SK-N-MC (cell line): ENCODE measurements at regions not wholly inside any gene's neighbourhood (a gene's known extent, or its start where the extent isn't known, plus 50 kb on each side); places are given as distances from the start of the nearest gene placed in this dataset.

Experiments used
- EZH2 ChIP-seq: fragments of 200-600 bp; sonication (generic); IDR thresholded peaks from one replicate; pipeline ENCODE4 v1.6.1; 2017; ENCODE audit warnings: antibody characterized with exemption
- POLR2AphosphoS5 ChIP-seq: IDR thresholded peaks from 2 replicates; pipeline ENCODE4 v1.6.1; 2012; ENCODE audit warnings: mild to moderate bottlenecking, low read depth, low read length, borderline replicate concordance

DNA sequence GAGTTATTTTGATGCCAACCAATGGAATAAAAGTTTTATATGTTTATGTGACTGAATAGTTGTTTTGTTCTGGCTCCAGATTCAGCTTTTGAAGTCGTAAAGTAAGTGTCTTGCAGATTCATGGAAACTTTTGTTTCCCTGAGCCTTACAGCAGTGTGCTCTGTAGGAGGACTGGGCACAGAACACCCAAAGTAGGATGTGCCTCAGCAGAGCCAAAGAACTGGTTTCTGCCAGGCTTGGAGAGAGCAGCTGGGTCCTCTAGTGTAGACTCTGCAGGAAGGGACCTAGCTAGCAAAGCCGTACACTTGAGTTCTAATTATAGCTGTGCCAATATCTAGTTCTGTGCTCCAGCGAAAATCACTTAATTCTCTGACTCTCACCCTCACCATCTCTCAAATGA lies 261.2 kb upstream of the DNAJC19 start:
- TF ChIP-seq EZH2 (no peak), POLR2AphosphoS5 (no peak)
